Kidney (tissue), 13 donors: ENCODE measurements at regions not wholly inside any gene's neighbourhood (a gene's known extent, or its start where the extent isn't known, plus 50 kb on each side); places are given as distances from the start of the nearest gene placed in this dataset.

Experiments
- DNase-seq, 5 donors: peaks; one replicate each; pipeline ENCODE4 v3.0.0-alpha.2; 2013 to 2020
- FAIRE-seq: peaks from 2 replicates; lab custom pipeline; 2012; peaks lifted over from hg19 to GRCh38; lab: Jason Lieb, UNC
- H3K27ac ChIP-seq, 2 donors: one replicate each; pipeline ENCODE4 v1.7.0; 2013; ENCODE audit warnings: low read depth in 2 of 2, low read length in 2 of 2, inconsistent platforms in 1 of 2
- H3K27me3 ChIP-seq: one replicate; pipeline ENCODE4 v1.7.1; 2013; ENCODE audit warnings: low read length, inconsistent platforms; ENCODE audit not compliant: control insufficient read depth, insufficient read depth
- H3K36me3 ChIP-seq, 3 donors: one replicate each; pipeline versions ENCODE4 v1.7.0 to v1.7.1; 2013; ENCODE audit warnings: low read length in 3 of 3, control low read depth in 1 of 3, inconsistent platforms in 1 of 3; ENCODE audit not compliant: insufficient read depth in 3 of 3, control insufficient read depth in 2 of 3
- H3K4me1 ChIP-seq, 3 donors: one replicate each; pipeline versions ENCODE4 v1.7.0 to v1.7.1; 2013; ENCODE audit warnings: low read length in 3 of 3, inconsistent platforms in 1 of 3, low read depth in 1 of 3; ENCODE audit not compliant: control insufficient read depth in 2 of 3, insufficient read depth in 2 of 3
- H3K4me3 ChIP-seq, 3 donors: one replicate each; pipeline versions ENCODE4 v1.7.0 to v1.8.1; 2013; ENCODE audit warnings: low read length in 3 of 3, control low read depth in 1 of 3, inconsistent platforms in 1 of 3
- H3K9ac ChIP-seq, 3 donors: one replicate each; pipeline versions ENCODE4 v1.7.0 to v1.7.1; 2013; ENCODE audit warnings: low read length in 3 of 3, control low read depth in 1 of 3, inconsistent platforms in 1 of 3
- H3K9me3 ChIP-seq, 3 donors: one replicate each; pipeline versions ENCODE4 v1.7.0 to v1.7.1; 2013; ENCODE audit warnings: low read length in 3 of 3, control low read depth in 1 of 3, inconsistent platforms in 1 of 3; ENCODE audit not compliant: control insufficient read depth in 2 of 3, insufficient read depth in 1 of 3
- intact Hi-C: fragments of 100-400 bp; cut with DNase I; formaldehyde crosslinking; loops from one replicate; pipeline ENCODE4 v1.11.1; 2022
- TF ChIP-seq, protein P1 (sequence below): IDR thresholded peaks from 3 replicates; pipeline ENCODE4 v1.5.1; 2012; ENCODE audit warnings: mild to moderate bottlenecking, moderate library complexity, borderline replicate concordance; ENCODE audit not compliant: insufficient read depth; ENCODE audit errors: extremely low read depth
- donor health status: control.
- donor health status: control.
- donor health status: control.
- donor health status: control.
- donor health status: control.
- donor health status: DM: yes; HTN: yes; CAD: no.
- donor health status: Normal renal cell carcinoma (clear cell type).

GRCh38 chr7:41828911-41829310 lies 126.0 kb upstream of the INHBA start:
- TF ChIP-seq, protein P1, sequence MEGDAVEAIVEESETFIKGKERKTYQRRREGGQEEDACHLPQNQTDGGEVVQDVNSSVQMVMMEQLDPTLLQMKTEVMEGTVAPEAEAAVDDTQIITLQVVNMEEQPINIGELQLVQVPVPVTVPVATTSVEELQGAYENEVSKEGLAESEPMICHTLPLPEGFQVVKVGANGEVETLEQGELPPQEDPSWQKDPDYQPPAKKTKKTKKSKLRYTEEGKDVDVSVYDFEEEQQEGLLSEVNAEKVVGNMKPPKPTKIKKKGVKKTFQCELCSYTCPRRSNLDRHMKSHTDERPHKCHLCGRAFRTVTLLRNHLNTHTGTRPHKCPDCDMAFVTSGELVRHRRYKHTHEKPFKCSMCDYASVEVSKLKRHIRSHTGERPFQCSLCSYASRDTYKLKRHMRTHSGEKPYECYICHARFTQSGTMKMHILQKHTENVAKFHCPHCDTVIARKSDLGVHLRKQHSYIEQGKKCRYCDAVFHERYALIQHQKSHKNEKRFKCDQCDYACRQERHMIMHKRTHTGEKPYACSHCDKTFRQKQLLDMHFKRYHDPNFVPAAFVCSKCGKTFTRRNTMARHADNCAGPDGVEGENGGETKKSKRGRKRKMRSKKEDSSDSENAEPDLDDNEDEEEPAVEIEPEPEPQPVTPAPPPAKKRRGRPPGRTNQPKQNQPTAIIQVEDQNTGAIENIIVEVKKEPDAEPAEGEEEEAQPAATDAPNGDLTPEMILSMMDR, result no peak
- DNase-seq, result no peak
- no peak for FAIRE-seq
- Histone ChIP-seq H3K4me3 (no peak overlapping the region), H3K9ac (no peak overlapping the region), H3K27me3 (no peaks in the 10 kb centered on the region), H3K36me3 (no peaks in the 10 kb centered on the region), H3K9me3 (peaks cover 0 to 5% (median 0%) of the 10 kb centered on the region in 3 donors), H3K4me1 (no peaks in the 10 kb centered on the region), H3K27ac (no peak overlapping the region)
- intact Hi-C loops, result no loop called here

DNA sequence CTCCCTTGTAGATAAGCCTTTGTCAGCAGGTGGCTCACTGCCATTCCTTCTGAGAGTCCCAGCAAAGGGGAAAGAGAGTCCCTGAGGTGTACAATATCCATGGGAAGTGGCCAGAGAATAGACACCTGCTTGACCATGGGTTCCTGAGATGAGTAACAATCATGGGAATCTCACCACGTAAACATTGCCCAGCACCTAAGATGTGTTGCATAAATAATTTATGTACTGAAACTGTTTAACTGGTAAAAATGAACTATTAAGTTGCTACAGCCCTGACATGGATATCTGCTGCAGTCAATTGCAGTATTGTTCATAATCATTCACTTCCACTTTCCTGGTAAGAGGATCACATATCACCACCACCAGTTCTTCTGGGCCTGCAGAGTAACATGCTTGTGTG lies 123.8 kb upstream of the INHBA start:
- TF ChIP-seq, protein P1, result no peak
- no peak overlapping the region for H3K9ac ChIP-seq
- H3K27ac ChIP-seq, result no peak overlapping the region
- no peaks in the 10 kb centered on the region for H3K36me3 ChIP-seq
- no peak overlapping the region for H3K4me3 ChIP-seq
- FAIRE-seq, result no peak
- intact Hi-C loops, result no loop called here
- no peaks in the 10 kb centered on the region for H3K27me3 ChIP-seq
- no peak for DNase-seq
- peaks cover 0 to 5% (median 0%) of the 10 kb centered on the region in 3 donors for H3K9me3 ChIP-seq
- no peaks in the 10 kb centered on the region for H3K4me1 ChIP-seq

- TF ChIP-seq, protein P1, result no peak
- FAIRE-seq (no peak), DNase-seq (no peak)
- Histone ChIP-seq H3K9me3 (peaks cover 0 to 5% (median 0%) of the 10 kb centered on the region in 3 donors), H3K36me3 (no peaks in the 10 kb centered on the region), H3K4me1 (no peaks in the 10 kb centered on the region), H3K9ac (no peak overlapping the region), H3K27me3 (no peaks in the 10 kb centered on the region), H3K4me3 (no peak overlapping the region), H3K27ac (no peak overlapping the region)
- intact Hi-C loops, result no loop called here
Measured at GRCh38 chr7:41825927-41826480, 123.1 kb upstream of the INHBA start.

DNA sequence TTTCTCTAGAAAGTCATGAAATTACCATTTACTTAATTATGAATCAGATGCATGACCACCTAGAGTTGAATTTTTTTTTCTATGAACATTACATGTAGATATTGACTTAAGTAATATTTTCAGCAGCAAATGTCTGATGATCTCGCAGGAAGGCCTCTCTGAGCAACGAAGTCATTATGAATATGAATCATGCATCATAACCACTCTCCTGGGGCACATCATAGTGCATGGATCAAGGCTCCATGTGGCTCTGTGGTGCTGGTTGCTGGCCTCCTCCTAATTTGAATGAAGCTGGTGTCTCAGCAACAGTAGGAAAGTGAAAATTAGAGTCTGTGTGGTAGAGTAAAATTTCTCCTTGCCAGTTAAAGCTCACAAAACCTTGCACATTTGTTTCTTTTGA lies 121.4 kb upstream of the INHBA start:
- intact Hi-C loops, result no loop called here
- Histone ChIP-seq H3K4me3 (no peak overlapping the region), H3K9ac (no peak overlapping the region), H3K9me3 (no peaks in the 10 kb centered on the region), H3K36me3 (no peaks in the 10 kb centered on the region), H3K27me3 (no peaks in the 10 kb centered on the region), H3K27ac (no peak overlapping the region), H3K4me1 (no peaks in the 10 kb centered on the region)
- DNase-seq (no peak), FAIRE-seq (no peak)
- TF ChIP-seq, protein P1, result no peak
